ENCODE measurements at regions not wholly inside any gene's neighbourhood (a gene's known extent, or its start where the extent isn't known, plus 50 kb on each side); places are given as distances from the start of the nearest gene placed in this dataset.

DNA sequence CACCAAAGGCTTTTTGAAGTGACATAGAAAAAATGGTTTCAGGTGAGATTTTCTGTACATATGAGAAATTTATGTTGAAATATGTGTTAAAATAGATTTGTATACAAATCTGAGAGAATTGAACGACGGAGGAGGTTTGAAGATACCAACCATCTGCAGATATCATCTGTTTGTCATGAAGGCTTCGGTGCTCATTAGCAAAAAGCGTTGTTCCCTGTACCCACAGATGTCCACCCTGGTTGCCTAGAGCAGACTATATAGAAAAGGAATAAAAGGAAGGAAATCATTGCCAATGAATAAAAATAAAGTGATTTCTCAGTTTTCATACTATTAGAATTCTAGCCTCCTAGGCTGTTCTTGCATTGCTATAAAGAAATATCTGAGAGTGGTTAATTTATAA, 2262.8 kb upstream of the ACO1 start:
- no peak for DNase-seq (ENCODE audit: low read depth)
- TF ChIP-seq, protein P1, sequence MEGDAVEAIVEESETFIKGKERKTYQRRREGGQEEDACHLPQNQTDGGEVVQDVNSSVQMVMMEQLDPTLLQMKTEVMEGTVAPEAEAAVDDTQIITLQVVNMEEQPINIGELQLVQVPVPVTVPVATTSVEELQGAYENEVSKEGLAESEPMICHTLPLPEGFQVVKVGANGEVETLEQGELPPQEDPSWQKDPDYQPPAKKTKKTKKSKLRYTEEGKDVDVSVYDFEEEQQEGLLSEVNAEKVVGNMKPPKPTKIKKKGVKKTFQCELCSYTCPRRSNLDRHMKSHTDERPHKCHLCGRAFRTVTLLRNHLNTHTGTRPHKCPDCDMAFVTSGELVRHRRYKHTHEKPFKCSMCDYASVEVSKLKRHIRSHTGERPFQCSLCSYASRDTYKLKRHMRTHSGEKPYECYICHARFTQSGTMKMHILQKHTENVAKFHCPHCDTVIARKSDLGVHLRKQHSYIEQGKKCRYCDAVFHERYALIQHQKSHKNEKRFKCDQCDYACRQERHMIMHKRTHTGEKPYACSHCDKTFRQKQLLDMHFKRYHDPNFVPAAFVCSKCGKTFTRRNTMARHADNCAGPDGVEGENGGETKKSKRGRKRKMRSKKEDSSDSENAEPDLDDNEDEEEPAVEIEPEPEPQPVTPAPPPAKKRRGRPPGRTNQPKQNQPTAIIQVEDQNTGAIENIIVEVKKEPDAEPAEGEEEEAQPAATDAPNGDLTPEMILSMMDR (IDR thresholded peaks at IDR 0.05; ENCODE audit: insufficient read depth, low read length): no peak
- H3K4me3 ChIP-seq (ENCODE audit: low read depth, low read length): no peak overlapping the region

DNA sequence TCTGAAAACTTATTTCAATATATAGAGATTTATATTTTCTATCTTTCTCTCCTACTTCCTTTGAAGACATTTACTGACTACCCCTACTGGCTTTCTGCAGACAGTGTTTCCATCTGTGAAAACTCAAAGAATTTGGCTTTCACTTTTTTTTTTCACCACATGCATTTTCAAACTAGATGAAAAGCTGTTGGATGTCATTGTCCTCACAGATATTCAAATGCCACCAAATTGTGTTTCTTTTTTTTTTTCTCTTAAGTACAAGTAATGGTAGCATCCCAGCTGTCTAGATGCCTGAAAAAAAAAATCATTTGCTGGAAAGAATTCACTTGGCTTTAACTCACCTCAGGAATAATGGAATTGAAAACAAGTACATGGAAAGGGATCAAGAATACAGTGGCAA, 2258.6 kb upstream of the ACO1 start:
- no peak for DNase-seq (ENCODE audit: low read depth)
- no peak overlapping the region for H3K4me3 ChIP-seq (ENCODE audit: low read depth, low read length)
- TF ChIP-seq, protein P1 (IDR thresholded peaks at IDR 0.05; ENCODE audit: insufficient read depth, low read length): no peak

DNA sequence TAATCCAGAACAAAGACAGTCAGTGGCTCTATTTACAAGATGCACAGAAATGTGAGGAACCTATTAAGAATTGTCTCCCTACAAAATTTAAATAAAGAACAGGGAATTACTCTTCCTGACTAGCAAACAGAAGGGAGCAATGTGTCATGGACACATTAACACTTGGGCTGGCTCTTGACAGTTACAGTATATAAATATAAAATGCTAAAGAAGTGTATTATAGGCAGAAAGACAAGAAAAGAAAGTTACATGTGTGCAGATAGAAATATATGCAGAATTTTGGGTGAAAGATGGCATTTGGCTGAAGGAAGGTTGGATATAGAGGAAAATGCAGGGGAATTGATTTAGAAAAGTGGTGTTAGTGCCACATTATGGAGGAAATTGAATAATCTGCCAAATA, 2257.1 kb upstream of the ACO1 start:
- TF ChIP-seq, protein P1 (IDR thresholded peaks at IDR 0.05; ENCODE audit: insufficient read depth, low read length): no peak
- DNase-seq (ENCODE audit: low read depth): no peak
- no peak overlapping the region for H3K4me3 ChIP-seq (ENCODE audit: low read depth, low read length)

DNA sequence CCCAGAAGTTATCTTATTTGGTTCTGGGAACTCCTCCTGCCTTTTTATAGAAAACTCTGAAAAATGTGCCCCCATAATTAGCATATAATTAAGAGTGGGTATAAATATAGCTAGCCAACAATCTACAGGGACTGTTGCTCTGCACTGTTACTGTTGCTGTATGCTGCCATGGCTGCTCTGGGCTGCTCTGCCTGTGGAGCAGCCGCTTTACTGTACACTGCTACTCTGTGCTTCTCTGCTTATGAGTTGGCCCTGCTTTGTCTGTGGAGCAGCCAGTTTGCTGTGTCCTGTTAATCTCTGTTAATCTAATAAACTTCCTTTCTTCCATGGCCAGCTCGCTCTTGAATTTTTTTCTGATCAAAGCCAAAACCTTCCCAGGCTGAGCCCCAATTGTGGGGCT, 2244.0 kb upstream of the ACO1 start:
- no peak overlapping the region for H3K4me3 ChIP-seq (ENCODE audit: low read depth, low read length)
- DNase-seq (ENCODE audit: low read depth): no peak
- TF ChIP-seq, protein P1 (IDR thresholded peaks at IDR 0.05; ENCODE audit: insufficient read depth, low read length): no peak

DNA sequence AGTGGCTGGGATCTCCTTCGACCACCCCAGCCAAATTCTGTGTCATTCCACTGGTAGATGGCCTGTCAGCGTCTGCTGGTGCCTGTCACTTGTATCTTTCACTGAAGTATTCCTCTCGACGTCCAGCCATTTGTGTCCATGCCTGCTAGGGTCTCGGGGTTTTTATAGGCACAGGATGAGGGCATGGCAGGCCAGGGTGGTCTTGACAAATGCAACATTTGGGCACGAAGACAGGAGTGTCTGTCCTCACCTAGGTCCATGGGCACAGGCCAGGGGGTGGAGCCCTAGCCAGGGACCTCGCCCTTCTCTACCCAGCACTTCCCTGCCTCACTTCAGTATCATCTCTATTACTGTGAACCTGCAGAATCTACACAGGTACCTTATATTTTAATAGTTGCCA, 2223.9 kb upstream of the ACO1 start:
- no peak overlapping the region for H3K4me3 ChIP-seq (ENCODE audit: low read depth, low read length)
- TF ChIP-seq, protein P1 (IDR thresholded peaks at IDR 0.05; ENCODE audit: insufficient read depth, low read length): no peak
- no peak for DNase-seq (ENCODE audit: low read depth)

DNA sequence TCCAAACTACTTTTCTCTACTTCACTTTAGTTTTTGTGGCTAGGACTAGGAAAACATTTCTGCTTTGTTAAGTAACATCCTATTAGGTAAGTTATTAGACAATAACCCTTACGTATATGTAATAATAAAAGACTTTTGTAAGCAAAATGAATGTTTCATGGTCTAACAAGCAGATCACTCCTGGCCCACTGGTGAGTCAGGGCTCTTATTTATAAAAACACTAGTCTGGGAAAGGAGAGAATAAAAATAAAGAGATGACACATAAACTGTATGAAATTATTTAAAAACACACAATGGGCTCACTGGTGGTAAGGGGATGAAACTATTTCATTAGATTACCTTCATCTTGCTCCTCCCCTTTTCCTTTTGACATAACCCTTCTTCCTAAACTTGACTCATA, 2212.2 kb upstream of the ACO1 start:
- H3K4me3 ChIP-seq (ENCODE audit: low read depth, low read length): no peak overlapping the region
- TF ChIP-seq, protein P1 (IDR thresholded peaks at IDR 0.05; ENCODE audit: insufficient read depth, low read length): no peak
- no peak for DNase-seq (ENCODE audit: low read depth)

DNA sequence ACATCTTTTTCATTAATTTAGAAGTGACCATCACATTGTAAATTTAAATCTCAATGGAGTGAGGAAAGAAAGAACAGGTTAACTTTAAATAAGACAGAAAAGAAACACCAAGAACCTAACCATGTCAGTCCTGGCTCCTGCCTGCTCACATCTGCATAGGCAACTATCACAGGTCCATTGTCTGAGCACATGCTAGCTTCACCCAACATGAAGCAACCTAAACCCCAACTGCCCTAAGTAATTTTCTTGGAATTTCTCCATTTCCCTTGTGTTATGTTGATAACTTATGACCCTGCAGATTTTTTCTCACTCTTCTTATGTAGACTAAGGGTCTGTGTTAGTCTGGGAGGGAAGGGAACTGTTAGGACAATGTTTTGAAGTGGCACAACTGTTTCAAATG, 2205.8 kb upstream of the ACO1 start:
- DNase-seq (ENCODE audit: low read depth): no peak
- TF ChIP-seq, protein P1 (IDR thresholded peaks at IDR 0.05; ENCODE audit: insufficient read depth, low read length): no peak
- no peak overlapping the region for H3K4me3 ChIP-seq (ENCODE audit: low read depth, low read length)
